ENCODE measurements at regions not wholly inside any gene's neighbourhood (a gene's known extent, or its start where the extent isn't known, plus 50 kb on each side); places are given as distances from the start of the nearest gene placed in this dataset.

DNA sequence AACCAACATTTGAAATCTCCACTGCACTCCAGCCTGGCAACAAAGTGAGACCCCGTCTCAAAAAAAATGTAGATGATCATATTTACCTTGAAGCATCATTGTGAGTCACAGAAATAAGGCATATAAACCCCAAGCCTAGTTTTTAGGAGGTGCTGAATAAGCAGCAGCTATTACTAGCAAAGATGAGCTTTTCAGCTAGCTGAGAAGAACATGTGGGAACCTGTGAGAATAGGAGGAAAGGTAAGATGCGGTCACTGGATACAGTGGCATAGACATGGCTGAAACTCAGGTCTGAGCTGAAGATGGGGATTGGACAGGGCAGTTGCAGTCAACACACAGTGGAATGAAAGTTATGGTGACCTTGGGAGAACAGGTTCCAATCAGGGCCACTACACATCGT is 284.3 kb upstream of the IRAK1BP1 start:
- no peak for TF ChIP-seq NFRKB (IDR thresholded peaks at IDR 0.05)
- no peak for TF ChIP-seq SP1 (IDR thresholded peaks at IDR 0.05)
- no peak for TF ChIP-seq ELF4 (IDR thresholded peaks at IDR 0.05)
- no peak for TF ChIP-seq ZNF384 (IDR thresholded peaks at IDR 0.05)
- TF ChIP-seq TARDBP (IDR thresholded peaks at IDR 0.05) = no peak
